B cell (primary cell): ENCODE measurements at regions not wholly inside any gene's neighbourhood (a gene's known extent, or its start where the extent isn't known, plus 50 kb on each side); places are given as distances from the start of the nearest gene placed in this dataset.

Source experiments
- CTCF ChIP-seq: fragments of 200-600 bp; IDR thresholded peaks from one replicate; pipeline ENCODE4 v1.8.0; 2022; ENCODE audit warnings: antibody characterized with exemption, mild to moderate bottlenecking
- EZH2 ChIP-seq: IDR thresholded peaks from 2 replicates; pipeline ENCODE4 v1.6.1; 2012; ENCODE audit warnings: borderline replicate concordance, low read depth, mild to moderate bottlenecking, moderate library complexity, low read length; ENCODE audit not compliant: insufficient read depth, poor library complexity, severe bottlenecking

- TF ChIP-seq CTCF = no peak
- TF ChIP-seq EZH2 = no peak
Measured at GRCh38 chr15:92268900-92269299, 124.8 kb upstream of the ST8SIA2 start.
